CD4-positive, alpha-beta T cell treated with Interleukin-2 at 100 ng/mL for 4 hours (primary cell): ENCODE measurements at regions not wholly inside any gene's neighbourhood (a gene's known extent, or its start where the extent isn't known, plus 50 kb on each side); places are given as distances from the start of the nearest gene placed in this dataset.
A peak's percentile ranks its signal among the peaks of the same experiment; 100 is the strongest.

Experiments used
- DNase-seq: peaks from one replicate; pipeline ENCODE4 v3.0.0-alpha.2; 2020; ENCODE audit warnings: low spot score

GRCh38 chr1:58976294-58976693 lies 192.4 kb upstream of the JUN start:
- no peak for DNase-seq

- DNase-seq: no peak
Observed at GRCh38 chr1:58977598-58977997, 193.8 kb upstream of the JUN start.

DNA sequence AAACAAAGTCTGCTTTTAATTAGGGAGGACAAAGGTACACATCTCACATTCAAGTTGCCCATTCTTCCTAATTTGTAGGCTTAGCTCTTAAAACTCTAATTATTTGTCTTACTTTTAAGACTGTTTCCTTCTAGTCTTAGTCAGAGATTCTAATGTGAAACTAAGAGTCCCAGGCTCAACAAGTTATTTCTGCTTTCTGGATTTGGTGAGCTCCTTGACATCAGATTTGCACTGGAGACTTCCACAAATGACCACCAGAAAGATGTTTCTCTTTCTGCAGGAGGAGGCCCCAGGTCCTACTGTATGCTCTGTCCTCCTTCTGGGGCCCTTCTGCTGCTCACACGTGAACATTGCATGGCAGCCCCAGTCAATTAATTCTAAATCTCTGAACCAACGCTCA lies 194.2 kb upstream of the JUN start:
- DNase-seq: no peak

GRCh38 chr1:58979086-58979485 lies 195.2 kb upstream of the JUN start:
- DNase-seq: no peak

DNA sequence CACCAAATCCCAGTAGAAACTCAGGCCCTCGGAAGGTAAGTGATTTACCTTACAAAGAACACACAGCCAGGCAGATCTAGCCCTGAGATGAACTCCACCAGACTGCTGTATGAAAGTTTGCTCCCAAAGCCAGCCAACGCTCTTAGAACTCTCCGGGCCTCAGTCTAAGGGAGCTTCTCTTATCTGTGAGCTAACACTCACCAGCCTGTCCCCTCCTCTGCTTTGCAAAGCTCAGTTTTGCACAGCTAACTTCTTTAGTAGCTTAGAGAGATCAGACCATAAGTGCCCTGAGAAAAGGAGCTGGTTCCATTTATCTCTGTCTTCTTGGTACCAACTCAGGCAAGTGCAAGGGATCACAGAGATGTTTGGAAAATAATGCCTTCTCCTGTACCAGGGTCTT lies 195.8 kb upstream of the JUN start:
- no peak for DNase-seq

- no peak for DNase-seq
Observed at GRCh38 chr1:58981392-58981791, 197.5 kb upstream of the JUN start.

GRCh38 chr1:58982259-58982998 lies 198.6 kb upstream of the JUN start:
- no peak for DNase-seq

DNA sequence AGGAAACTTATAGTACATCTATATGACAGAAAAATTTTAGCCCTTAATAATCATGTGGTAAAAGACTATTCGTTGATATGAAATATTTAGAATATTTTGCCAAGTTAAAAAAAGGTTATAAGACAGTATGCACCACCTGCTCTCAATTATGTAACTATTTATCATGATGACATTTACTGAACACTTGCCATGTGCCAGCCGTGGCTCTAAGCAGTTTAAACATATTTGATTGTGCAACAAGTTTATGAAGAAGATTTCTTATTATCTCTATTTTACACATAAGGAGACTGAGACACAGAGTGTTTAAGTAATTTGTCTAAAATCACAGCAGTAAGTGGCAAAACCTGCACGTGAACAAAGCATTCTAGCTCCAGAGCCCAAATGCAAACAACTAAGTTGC lies 199.3 kb upstream of the JUN start:
- no peak for DNase-seq

GRCh38 chr1:58983633-58984245 lies 199.9 kb upstream of the JUN start:
- DNase-seq: no peak

DNA sequence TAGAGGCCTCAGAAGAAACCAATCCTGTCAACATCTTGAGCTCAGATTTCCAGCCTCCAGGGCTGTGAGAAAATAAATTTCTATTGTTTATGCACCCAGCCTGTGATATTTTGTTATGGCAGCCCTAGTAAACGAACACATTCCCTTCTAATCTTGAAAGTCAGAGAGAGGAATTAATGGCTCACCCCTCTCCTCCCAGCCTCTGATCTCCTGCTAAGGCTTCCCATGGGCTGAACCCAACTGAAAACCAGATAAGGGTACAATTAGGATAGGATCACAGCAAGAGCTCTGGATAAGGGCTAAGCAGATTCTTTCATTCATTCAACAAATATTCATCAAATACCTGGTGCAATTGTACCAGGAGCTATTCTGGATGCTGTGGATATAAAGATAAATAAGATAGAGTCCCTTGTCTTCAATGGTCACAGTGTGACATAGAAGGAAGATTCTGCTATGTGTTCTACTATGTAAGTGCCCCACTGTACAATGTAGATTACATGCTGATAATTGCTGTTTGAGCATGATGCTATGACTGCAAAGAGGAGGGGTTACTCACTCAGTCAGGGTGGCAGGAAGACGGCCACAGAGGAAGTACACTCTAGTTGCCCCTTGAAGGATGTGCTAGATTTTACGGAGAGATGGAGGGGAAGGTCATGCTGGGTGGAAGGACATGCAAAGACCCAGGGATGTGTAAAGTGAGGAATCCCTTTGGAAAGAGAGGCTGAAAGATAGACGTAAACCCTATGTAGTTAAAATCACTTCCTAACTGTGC lies 203.3 kb upstream of the JUN start:
- peak; percentile 26 for DNase-seq

DNA sequence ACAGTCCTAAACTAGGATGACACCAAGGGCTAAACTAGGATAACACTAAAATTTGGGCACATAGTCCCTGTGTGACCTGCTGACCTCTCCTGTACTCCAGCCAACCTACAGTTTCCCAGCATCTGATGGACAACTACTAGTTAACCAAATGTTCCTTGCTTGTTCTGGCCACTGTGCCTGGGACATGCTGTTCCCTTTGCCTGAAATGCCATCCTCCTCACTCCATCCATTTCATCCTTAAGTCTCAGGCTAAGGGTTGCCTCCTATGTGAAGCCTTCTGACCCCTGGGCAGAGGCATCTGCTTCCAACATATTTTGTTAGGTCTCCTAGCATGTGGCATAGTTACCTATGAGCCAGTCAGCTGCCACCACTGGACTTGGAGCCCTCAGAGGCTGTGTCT lies 204.9 kb upstream of the JUN start:
- DNase-seq: no peak

DNA sequence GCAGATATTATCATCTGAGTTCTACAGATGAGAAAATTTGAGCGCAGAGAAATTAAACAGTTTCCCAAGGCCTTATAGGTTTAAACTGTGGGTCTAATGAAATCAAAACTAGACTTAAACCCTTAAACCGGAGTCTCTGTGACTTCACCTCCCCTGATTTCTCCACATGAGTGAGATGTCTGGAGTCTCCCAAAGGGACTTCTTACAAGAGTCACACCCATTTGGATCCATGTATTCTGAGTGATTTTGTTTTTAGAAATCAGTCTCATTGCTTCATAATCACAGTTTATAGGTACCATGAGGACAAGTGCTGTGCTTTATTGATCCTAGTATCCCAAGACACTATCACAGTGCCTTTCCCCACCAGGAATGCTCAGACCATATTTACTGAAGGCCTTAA lies 206.0 kb upstream of the JUN start:
- no peak for DNase-seq

GRCh38 chr1:58991305-58991704 lies 207.5 kb upstream of the JUN start:
- no peak for DNase-seq

DNA sequence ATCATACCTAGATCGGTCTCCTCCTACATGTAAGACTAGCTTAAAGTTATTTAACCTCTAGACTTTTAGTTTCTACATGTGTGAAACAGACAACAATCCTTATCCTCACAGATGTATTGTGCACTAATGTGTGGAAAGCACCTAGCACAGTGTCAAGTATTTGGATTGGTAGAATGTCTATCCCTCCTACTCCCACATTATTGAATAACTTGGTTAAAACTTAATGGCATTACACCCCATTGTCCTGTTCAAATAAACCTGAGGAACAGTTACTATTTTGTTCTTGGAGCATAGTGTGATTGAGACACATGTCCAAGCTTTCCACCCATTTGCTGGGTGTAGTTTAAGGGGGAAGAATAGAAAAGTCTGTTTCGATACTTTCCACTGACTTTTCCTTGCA lies 208.8 kb upstream of the JUN start:
- no peak for DNase-seq

DNA sequence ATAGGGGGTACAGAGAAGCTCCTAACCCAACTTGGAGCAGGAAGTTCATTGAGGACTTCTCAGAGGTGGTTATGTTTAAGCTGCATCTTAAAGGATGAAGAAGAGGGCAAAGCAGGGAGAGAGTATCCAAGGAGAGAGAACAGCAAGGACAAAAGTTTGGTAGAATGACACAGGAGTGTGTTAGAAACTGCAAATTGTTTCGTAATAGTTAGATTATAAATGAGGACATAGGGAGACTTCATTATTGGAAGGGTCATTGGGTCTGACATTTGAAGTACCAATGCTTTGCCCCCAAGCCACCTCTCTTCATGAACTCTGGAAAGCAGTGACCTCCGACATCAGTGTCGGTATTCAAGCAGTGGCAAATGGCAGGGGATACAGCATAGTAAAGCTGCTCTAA lies 209.6 kb upstream of the JUN start:
- no peak for DNase-seq

GRCh38 chr1:58994664-58995063 lies 210.8 kb upstream of the JUN start:
- DNase-seq: no peak

GRCh38 chr1:58996341-58997059 lies 212.7 kb upstream of the JUN start:
- no peak for DNase-seq

DNA sequence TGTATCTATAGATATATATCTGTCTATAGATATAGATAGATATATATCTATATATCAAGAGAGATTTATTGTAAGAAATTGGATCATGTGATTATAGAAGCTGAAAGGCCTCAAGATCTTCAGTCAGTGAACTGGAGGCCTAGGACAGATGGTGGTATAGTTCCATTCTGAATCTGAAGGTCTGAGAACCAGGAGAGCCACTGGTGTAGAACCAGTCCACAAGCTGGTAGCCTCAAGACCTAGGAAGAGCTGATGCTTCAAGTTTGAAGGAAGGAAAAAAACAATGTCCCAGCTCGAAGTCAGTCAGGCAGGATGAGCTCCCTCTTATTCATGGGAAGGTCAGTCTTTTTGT lies 213.2 kb upstream of the JUN start:
- DNase-seq: no peak

GRCh38 chr1:58997637-58998036 lies 213.8 kb upstream of the JUN start:
- DNase-seq: no peak

DNA sequence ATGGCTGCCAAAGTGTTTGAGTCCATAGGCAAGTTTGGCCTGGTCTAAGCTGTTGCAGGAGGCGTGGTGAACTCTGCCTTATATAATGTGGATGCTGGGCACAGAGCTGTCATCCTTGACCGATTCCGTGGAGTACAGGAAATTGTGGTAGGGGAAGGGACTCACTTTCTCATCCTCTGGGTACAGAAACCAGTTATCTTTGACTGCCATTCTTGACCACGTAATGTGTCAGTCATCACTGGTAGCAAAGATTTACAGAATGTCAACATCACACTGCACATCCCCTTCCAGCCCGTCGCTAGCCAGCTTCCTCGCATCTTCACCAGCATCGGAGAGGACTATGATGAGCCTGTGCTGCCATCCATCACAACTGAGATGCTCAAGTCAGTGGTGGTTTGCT lies 215.8 kb upstream of the JUN start:
- DNase-seq: no peak

GRCh38 chr1:59004755-59005154 lies 220.9 kb upstream of the JUN start:
- DNase-seq: no peak

DNA sequence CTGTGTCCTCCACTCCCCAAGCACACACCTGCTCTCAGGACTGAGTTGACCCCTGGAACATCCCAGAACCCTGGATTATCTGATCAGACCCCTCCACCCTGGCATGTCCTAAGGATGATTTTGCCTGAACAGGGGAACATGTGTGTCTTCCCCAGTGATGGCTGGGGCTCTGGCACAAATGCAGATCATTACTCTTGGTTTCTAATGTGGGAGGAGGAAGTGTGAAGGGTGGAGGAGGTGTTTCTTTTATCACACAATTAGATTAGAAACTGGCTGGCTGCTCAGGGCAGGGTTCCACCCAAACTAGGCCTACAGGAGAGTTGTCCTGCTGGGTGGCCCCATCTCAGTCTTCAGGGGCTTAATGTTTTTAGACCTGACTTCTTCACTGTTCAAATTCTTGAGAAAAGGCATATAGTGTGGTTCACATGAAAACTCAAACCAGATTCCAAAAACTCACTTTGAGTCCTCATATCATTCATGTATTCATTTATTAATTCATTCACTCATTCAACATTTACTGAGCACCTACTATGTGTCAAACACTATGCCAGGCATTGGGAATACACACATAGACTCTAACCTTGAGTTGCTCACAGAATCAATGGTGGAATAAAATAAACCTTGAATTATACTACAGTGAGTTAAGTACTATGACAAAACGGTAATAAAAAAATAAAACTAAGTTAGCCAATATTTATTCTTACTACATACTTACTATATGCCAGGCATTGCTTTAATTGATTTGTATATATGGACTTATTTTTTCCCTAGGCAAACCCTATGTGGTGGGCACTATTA lies 221.8 kb upstream of the JUN start:
- peak; percentile 17 for DNase-seq
